HCT116 (cell line): ENCODE measurements at regions not wholly inside any gene's neighbourhood (a gene's known extent, or its start where the extent isn't known, plus 50 kb on each side); places are given as distances from the start of the nearest gene placed in this dataset.

Experiments used
- CEBPB ChIP-seq: IDR thresholded peaks from 2 replicates; pipeline ENCODE4 v1.6.1; 2012; ENCODE audit warnings: low read depth
- FOSL1 ChIP-seq: IDR thresholded peaks from 2 replicates; pipeline ENCODE4 v1.6.1; 2012; ENCODE audit warnings: low read depth
- JUND ChIP-seq: IDR thresholded peaks from 2 replicates; pipeline ENCODE4 v1.6.1; 2012
- POLR2A ChIP-seq: IDR thresholded peaks from 2 replicates; pipeline ENCODE4 v1.7.0; 2011; ENCODE audit warnings: borderline replicate concordance; ENCODE audit not compliant: insufficient read depth, insufficient read length; ENCODE audit errors: extremely low read depth
- POLR2AphosphoS5 ChIP-seq: IDR thresholded peaks from 2 replicates; pipeline ENCODE4 v1.6.1; 2011; ENCODE audit warnings: mild to moderate bottlenecking, low read depth, low read length, moderate library complexity
- SP1 ChIP-seq: IDR thresholded peaks from 2 replicates; pipeline ENCODE4 v1.6.1; 2012; ENCODE audit warnings: low read depth
- TCF7L2 ChIP-seq: IDR thresholded peaks from 2 replicates; pipeline ENCODE4 v1.7.0; 2011; ENCODE audit warnings: borderline replicate concordance, inconsistent platforms; ENCODE audit not compliant: insufficient read depth, insufficient read length; ENCODE audit errors: extremely low read depth
- ZNF274 ChIP-seq: fragments of 200-500 bp; sonication (Bioruptor generic); IDR thresholded peaks from 2 replicates; pipeline ENCODE4 v1.6.1; 2014; ENCODE audit warnings: mild to moderate bottlenecking, low read depth, low read length, inconsistent platforms
- TF ChIP-seq, protein P1 (sequence below), 3 experiments: fragments of 200-600 bp in 1 of 3; sonication (generic) in 1 of 3; IDR thresholded peaks in 2 of 3; conservative IDR thresholded peaks in 1 of 3; 2 replicates each; pipeline ENCODE4 v1.5.1; 2012 to 2017; ENCODE audit warnings: low read depth in 2 of 3, low read length in 2 of 3, antibody characterized with exemption in 1 of 3, borderline replicate concordance in 1 of 3, control low read depth in 1 of 3, mild to moderate bottlenecking in 1 of 3, mixed read lengths in 1 of 3, mixed run types in 1 of 3, moderate library complexity in 1 of 3; ENCODE audit not compliant: insufficient read depth in 1 of 3
- TF ChIP-seq, protein P2 (sequence below): IDR thresholded peaks from 2 replicates; pipeline ENCODE4 v1.6.1; 2011; ENCODE audit warnings: mild to moderate bottlenecking, low read length, moderate library complexity; ENCODE audit not compliant: insufficient replicate concordance; ENCODE audit errors: extremely low read depth

DNA sequence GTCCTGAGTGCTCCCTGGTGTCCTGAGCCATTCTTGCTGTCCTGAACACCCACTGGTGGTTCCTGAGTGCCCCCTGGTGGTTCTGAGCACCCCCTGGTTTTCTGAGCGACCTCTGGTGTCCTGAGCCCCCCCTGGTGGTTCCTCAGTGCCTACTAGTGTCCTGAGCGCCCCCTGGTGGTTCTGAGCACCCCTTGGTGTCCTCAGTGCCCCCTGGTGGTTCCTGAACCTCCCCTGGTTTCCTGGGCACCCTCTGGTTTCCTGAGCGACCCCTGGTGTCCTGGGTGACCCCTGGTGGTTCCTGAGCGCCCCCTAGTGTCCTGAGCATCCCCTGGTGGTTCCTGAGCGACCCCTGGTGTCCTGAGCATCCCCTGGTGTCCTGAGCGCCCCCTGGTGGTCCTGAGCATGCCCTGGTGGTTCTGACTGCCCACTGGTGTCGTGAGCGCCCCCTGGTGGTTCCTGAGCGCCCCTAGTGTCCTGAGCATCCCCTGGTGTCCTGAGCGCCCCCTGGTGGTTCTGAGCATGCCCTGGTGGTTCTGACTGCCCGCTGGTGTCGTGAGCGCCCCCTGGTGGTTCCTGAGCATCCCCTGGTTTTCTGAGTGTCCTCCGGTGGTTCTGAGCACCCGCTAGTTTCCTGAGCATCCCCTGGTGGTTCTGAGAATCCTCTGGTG, 473.1 kb downstream of the TMEM121 start:
- TF ChIP-seq, protein P1, sequence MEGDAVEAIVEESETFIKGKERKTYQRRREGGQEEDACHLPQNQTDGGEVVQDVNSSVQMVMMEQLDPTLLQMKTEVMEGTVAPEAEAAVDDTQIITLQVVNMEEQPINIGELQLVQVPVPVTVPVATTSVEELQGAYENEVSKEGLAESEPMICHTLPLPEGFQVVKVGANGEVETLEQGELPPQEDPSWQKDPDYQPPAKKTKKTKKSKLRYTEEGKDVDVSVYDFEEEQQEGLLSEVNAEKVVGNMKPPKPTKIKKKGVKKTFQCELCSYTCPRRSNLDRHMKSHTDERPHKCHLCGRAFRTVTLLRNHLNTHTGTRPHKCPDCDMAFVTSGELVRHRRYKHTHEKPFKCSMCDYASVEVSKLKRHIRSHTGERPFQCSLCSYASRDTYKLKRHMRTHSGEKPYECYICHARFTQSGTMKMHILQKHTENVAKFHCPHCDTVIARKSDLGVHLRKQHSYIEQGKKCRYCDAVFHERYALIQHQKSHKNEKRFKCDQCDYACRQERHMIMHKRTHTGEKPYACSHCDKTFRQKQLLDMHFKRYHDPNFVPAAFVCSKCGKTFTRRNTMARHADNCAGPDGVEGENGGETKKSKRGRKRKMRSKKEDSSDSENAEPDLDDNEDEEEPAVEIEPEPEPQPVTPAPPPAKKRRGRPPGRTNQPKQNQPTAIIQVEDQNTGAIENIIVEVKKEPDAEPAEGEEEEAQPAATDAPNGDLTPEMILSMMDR (IDR thresholded peaks at IDR 0.05 in 2 of 3, conservative IDR thresholded peaks at IDR 0.05 in 1 of 3; ENCODE audit: borderline replicate concordance in 1 of 3, insufficient read depth in 1 of 3, low read depth in 2 of 3, low read length in 2 of 3): peak; percentile 60 to 98 (median 64)
- TF ChIP-seq CEBPB (no peak), FOSL1 (no peak), POLR2AphosphoS5 (no peak), POLR2A (no peak), SP1 (no peak), ZNF274 (no peak), TCF7L2 (no peak), JUND (no peak)
- TF ChIP-seq, protein P2, sequence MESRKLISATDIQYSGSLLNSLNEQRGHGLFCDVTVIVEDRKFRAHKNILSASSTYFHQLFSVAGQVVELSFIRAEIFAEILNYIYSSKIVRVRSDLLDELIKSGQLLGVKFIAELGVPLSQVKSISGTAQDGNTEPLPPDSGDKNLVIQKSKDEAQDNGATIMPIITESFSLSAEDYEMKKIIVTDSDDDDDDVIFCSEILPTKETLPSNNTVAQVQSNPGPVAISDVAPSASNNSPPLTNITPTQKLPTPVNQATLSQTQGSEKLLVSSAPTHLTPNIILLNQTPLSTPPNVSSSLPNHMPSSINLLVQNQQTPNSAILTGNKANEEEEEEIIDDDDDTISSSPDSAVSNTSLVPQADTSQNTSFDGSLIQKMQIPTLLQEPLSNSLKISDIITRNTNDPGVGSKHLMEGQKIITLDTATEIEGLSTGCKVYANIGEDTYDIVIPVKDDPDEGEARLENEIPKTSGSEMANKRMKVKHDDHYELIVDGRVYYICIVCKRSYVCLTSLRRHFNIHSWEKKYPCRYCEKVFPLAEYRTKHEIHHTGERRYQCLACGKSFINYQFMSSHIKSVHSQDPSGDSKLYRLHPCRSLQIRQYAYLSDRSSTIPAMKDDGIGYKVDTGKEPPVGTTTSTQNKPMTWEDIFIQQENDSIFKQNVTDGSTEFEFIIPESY: no peak
